Neutrophil (primary cell): ENCODE measurements at regions not wholly inside any gene's neighbourhood (a gene's known extent, or its start where the extent isn't known, plus 50 kb on each side); places are given as distances from the start of the nearest gene placed in this dataset.

ENCODE experiments used
- H3K27ac ChIP-seq: fragments of 200-600 bp; sonication (generic); 2 replicates; pipeline ENCODE4 v1.5.1; 2016; ENCODE audit warnings: mild to moderate bottlenecking, moderate library complexity
- H3K27me3 ChIP-seq: fragments of 200-600 bp; sonication (generic); 2 replicates; pipeline ENCODE4 v1.6.0; 2016; ENCODE audit warnings: mild to moderate bottlenecking
- H3K36me3 ChIP-seq: fragments of 200-600 bp; sonication (generic); 2 replicates; pipeline ENCODE4 v1.5.1; 2017
- H3K4me1 ChIP-seq, 2 experiments: fragments of 200-600 bp in 1 of 2; sonication (generic) in 1 of 2; 1 replicate in 1 of 2; 2 replicates in 1 of 2; pipeline versions ENCODE4 v1.5.1 to v1.6.1; 2013 to 2016; ENCODE audit warnings: low read depth in 1 of 2, low read length in 1 of 2, mild to moderate bottlenecking in 1 of 2, moderate library complexity in 1 of 2; ENCODE audit not compliant: control insufficient read depth in 1 of 2, insufficient read depth in 1 of 2
- H3K4me3 ChIP-seq, 2 experiments: fragments of 200-600 bp in 1 of 2; sonication (generic) in 1 of 2; 1 replicate in 1 of 2; 2 replicates in 1 of 2; pipeline ENCODE4 v1.5.1; 2013 to 2016; ENCODE audit warnings: low read depth in 1 of 2, low read length in 1 of 2, mild to moderate bottlenecking in 1 of 2, moderate library complexity in 1 of 2
- H3K9me3 ChIP-seq: fragments of 200-600 bp; sonication (generic); 2 replicates; pipeline ENCODE4 v1.5.1; 2016
- CTCF ChIP-seq: fragments of 200-600 bp; sonication (generic); IDR thresholded peaks from 2 replicates; pipeline ENCODE4 v1.5.1; 2016; ENCODE audit warnings: antibody characterized with exemption

GRCh38 chr3:154852515-154852914 lies 227.6 kb upstream of the MME start:
- Histone ChIP-seq H3K27ac (no peak overlapping the region), H3K4me1 (no peaks in the 10 kb centered on the region), H3K36me3 (no peaks in the 10 kb centered on the region), H3K9me3 (no peaks in the 10 kb centered on the region), H3K27me3 (no peaks in the 10 kb centered on the region), H3K4me3 (no peak overlapping the region)
- TF ChIP-seq CTCF = no peak

DNA sequence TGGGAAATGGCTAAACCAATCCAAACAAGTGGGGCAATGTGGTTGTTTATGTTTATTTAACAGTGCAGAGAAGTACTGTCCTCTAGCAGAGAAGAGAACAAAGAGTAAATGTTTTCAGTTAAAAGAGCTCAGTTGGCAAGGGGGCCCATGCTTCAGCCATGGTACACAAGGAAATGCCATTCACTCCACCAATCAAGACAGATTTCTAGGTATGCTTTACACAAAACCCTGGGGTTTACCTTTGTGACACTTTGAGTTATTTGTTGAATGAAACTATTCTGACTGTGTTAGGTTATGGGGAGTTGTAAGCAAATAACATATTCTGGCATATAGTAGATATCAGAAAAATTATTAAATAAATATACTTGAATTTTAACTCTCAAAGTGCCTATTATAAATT lies 228.5 kb upstream of the MME start:
- no peak overlapping the region for H3K27ac ChIP-seq
- H3K4me3 ChIP-seq = no peak overlapping the region
- no peaks in the 10 kb centered on the region for H3K36me3 ChIP-seq
- no peak for TF ChIP-seq CTCF
- no peaks in the 10 kb centered on the region for H3K4me1 ChIP-seq
- H3K27me3 ChIP-seq = no peaks in the 10 kb centered on the region
- no peaks in the 10 kb centered on the region for H3K9me3 ChIP-seq

GRCh38 chr3:154850921-154851320 lies 229.2 kb upstream of the MME start:
- no peak for TF ChIP-seq CTCF
- Histone ChIP-seq H3K27me3 (no peaks in the 10 kb centered on the region), H3K9me3 (no peaks in the 10 kb centered on the region), H3K27ac (no peak overlapping the region), H3K4me3 (no peak overlapping the region), H3K36me3 (no peaks in the 10 kb centered on the region), H3K4me1 (no peaks in the 10 kb centered on the region)

DNA sequence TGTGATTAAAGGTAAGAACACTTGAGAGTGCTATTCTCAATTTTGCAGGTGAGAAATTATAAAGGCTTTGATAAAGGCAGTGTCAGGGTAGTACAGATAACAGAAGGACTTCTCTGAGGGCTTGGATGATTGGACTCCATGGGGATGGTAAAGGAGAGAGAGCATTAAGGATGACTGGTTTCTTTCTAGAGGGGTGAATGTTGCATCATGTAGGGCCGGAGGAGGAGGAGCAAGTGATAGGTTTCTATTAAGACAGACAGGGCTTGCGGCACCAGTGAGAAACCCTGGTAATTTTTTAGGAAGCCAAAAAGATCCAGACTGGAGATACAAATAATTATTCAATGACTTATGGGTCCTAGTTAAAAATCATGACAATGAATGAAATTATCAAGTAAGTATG lies 230.7 kb upstream of the MME start:
- Histone ChIP-seq H3K9me3 (no peaks in the 10 kb centered on the region), H3K27ac (no peak overlapping the region), H3K4me3 (no peak overlapping the region), H3K4me1 (no peaks in the 10 kb centered on the region), H3K27me3 (no peaks in the 10 kb centered on the region), H3K36me3 (no peaks in the 10 kb centered on the region)
- TF ChIP-seq CTCF = no peak

GRCh38 chr3:154844863-154845262 lies 235.3 kb upstream of the MME start:
- no peaks in the 10 kb centered on the region for H3K36me3 ChIP-seq
- H3K9me3 ChIP-seq = no peaks in the 10 kb centered on the region
- H3K4me3 ChIP-seq = no peak overlapping the region
- no peak overlapping the region for H3K27ac ChIP-seq
- H3K27me3 ChIP-seq = no peaks in the 10 kb centered on the region
- H3K4me1 ChIP-seq = no peaks in the 10 kb centered on the region
- no peak for TF ChIP-seq CTCF

- Histone ChIP-seq H3K27me3 (no peaks in the 10 kb centered on the region), H3K27ac (no peak overlapping the region), H3K9me3 (no peaks in the 10 kb centered on the region), H3K4me1 (no peaks in the 10 kb centered on the region), H3K36me3 (no peaks in the 10 kb centered on the region), H3K4me3 (no peak overlapping the region)
- no peak for TF ChIP-seq CTCF
Measured at GRCh38 chr3:154843647-154844046, 236.5 kb upstream of the MME start.
